ENCODE measurements at regions not wholly inside any gene's neighbourhood (a gene's known extent, or its start where the extent isn't known, plus 50 kb on each side); places are given as distances from the start of the nearest gene placed in this dataset.

DNA sequence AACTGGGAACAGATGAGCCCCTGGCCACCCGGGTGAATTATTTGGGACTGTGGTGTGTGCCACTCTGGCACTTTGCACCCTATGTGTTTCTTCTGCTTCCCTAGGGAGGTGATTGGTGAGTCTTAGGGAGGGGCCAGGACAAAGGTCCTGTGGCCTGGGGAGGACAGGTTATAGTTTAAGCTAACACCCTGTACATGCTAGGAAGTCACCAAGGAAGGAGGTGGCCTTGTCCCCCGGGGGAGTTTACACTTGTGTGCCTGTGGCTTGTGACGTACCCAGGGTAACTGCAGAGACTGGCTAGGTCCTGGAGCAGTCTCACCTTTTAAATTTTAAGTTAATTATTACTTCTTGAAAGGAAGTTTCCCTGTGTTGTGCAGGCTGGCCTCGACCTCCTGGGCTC is 196.2 kb downstream of the BAMBI start:
- ChIA-PET POLR2A (interaction anchor here (0.6 kb wide), 1 partner anchor 109 kb away, joined by 3 read pairs; no protein-coding TSS in a partner anchor), CTCF (no interaction called here)
- TF ChIP-seq, protein P1, sequence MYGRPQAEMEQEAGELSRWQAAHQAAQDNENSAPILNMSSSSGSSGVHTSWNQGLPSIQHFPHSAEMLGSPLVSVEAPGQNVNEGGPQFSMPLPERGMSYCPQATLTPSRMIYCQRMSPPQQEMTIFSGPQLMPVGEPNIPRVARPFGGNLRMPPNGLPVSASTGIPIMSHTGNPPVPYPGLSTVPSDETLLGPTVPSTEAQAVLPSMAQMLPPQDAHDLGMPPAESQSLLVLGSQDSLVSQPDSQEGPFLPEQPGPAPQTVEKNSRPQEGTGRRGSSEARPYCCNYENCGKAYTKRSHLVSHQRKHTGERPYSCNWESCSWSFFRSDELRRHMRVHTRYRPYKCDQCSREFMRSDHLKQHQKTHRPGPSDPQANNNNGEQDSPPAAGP (tag by site-specific recombination; IDR thresholded peaks at IDR 0.05): no peak
- no peak for TF ChIP-seq ZNF48 (tag by site-specific recombination; IDR thresholded peaks at IDR 0.05)
- no peak for TF ChIP-seq ZNF777 (tag by site-specific recombination; IDR thresholded peaks at IDR 0.05; ENCODE audit: borderline replicate concordance)
- TF ChIP-seq, protein P2, sequence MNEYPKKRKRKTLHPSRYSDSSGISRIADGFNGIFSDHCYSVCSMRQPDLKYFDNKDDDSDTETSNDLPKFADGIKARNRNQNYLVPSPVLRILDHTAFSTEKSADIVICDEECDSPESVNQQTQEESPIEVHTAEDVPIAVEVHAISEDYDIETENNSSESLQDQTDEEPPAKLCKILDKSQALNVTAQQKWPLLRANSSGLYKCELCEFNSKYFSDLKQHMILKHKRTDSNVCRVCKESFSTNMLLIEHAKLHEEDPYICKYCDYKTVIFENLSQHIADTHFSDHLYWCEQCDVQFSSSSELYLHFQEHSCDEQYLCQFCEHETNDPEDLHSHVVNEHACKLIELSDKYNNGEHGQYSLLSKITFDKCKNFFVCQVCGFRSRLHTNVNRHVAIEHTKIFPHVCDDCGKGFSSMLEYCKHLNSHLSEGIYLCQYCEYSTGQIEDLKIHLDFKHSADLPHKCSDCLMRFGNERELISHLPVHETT (tag by site-specific recombination; IDR thresholded peaks at IDR 0.05): no peak
- no peak for TF ChIP-seq ZNF654 (tag by site-specific recombination; IDR thresholded peaks at IDR 0.05; ENCODE audit: low read depth)
- TF ChIP-seq ZNF514 (tag by site-specific recombination; IDR thresholded peaks at IDR 0.05): no peak
- no peak for TF ChIP-seq ZNF664 (tag by site-specific recombination; IDR thresholded peaks at IDR 0.05)
- TF ChIP-seq OSR2 (tag by site-specific recombination; IDR thresholded peaks at IDR 0.05): no peak
- TF ChIP-seq ZNF335 (tag by site-specific recombination; conservative IDR thresholded peaks at IDR 0.05): no peak
- no peak for TF ChIP-seq SP2 (tag by site-specific recombination; IDR thresholded peaks at IDR 0.05)
- TF ChIP-seq GFI1B (tag by site-specific recombination; IDR thresholded peaks at IDR 0.05): no peak
- TF ChIP-seq ZNF23 (tag by site-specific recombination; IDR thresholded peaks at IDR 0.05; ENCODE audit: borderline replicate concordance): no peak
- TF ChIP-seq ZNF354C (tag by site-specific recombination; IDR thresholded peaks at IDR 0.05; ENCODE audit: borderline replicate concordance, low read depth): no peak
- TF ChIP-seq ZNF324 (tag by site-specific recombination; IDR thresholded peaks at IDR 0.05): no peak
- TF ChIP-seq ZFP41 (tag by site-specific recombination; IDR thresholded peaks at IDR 0.05; ENCODE audit: borderline replicate concordance): no peak
- Histone ChIP-seq H3K27ac (ENCODE audit: extremely low read depth, low read depth, low read length) (no peak overlapping the region), H3K9me3 (ENCODE audit: control insufficient read depth, insufficient read depth, low read depth, low read length) (no peaks in the 10 kb centered on the region), H3K4me3 (ENCODE audit: low read depth, low read length) (no peak overlapping the region), H3K36me3 (ENCODE audit: control insufficient read depth in 2 of 2, insufficient read depth in 1 of 2, low read length in 2 of 2) (no peaks in the 10 kb centered on the region), H3K4me1 (ENCODE audit: control insufficient read depth, insufficient read depth, low read length) (no peaks in the 10 kb centered on the region)

DNA sequence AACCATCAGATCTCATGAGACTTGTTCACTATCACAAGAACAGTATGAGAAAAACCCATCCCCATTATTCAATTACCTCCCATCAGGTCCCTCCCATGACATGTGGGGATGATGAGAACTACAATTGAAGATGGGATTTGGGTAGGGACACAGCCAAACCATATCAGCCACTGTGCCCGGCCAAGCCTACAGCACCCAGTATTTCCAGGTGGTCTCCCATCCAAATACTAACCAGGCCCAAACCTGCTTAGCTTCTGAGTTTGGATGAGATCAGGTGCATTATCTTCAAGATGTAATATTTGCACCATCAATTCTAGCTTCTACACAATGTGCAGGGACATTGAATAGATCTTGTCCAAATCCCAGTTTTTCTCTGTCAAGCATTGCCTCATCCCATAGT is 196.9 kb downstream of the BAMBI start:
- H3K9me3 ChIP-seq (ENCODE audit: control insufficient read depth, insufficient read depth, low read depth, low read length): no peaks in the 10 kb centered on the region
- no peaks in the 10 kb centered on the region for H3K36me3 ChIP-seq (ENCODE audit: control insufficient read depth in 2 of 2, insufficient read depth in 1 of 2, low read length in 2 of 2)
- no peaks in the 10 kb centered on the region for H3K4me1 ChIP-seq (ENCODE audit: control insufficient read depth, insufficient read depth, low read length)
- POLR2A ChIA-PET: no interaction called here
- no peak for TF ChIP-seq ZNF416 (tag by site-specific recombination; IDR thresholded peaks at IDR 0.05)
- TF ChIP-seq ZFP69B (tag by site-specific recombination; IDR thresholded peaks at IDR 0.05): no peak
- no peak for TF ChIP-seq GFI1B (tag by site-specific recombination; IDR thresholded peaks at IDR 0.05)
- TF ChIP-seq, protein P3, sequence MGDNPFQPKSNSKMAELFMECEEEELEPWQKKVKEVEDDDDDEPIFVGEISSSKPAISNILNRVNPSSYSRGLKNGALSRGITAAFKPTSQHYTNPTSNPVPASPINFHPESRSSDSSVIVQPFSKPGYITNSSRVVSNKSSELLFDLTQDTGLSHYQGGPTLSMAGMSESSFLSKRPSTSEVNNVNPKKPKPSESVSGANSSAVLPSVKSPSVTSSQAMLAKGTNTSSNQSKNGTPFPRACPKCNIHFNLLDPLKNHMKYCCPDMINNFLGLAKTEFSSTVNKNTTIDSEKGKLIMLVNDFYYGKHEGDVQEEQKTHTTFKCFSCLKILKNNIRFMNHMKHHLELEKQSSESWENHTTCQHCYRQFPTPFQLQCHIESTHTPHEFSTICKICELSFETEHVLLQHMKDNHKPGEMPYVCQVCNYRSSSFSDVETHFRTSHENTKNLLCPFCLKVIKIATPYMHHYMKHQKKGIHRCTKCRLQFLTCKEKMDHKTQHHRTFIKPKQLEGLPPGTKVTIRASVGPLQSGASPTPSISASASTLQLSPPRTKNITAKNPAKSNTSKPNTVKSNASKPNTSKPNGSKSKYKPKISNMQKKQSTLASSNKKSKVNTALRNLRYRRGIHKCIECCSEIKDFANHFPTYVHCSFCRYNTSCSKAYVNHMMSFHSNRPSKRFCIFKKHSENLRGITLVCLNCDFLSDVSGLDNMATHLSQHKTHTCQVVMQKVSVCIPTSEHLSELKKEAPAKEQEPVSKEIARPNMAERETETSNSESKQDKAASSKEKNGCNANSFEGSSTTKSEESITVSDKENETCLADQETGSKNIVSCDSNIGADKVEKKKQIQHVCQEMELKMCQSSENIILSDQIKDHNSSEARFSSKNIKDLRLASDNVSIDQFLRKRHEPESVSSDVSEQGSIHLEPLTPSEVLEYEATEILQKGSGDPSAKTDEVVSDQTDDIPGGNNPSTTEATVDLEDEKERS (tag by site-specific recombination; IDR thresholded peaks at IDR 0.05): no peak
- TF ChIP-seq, protein P4, sequence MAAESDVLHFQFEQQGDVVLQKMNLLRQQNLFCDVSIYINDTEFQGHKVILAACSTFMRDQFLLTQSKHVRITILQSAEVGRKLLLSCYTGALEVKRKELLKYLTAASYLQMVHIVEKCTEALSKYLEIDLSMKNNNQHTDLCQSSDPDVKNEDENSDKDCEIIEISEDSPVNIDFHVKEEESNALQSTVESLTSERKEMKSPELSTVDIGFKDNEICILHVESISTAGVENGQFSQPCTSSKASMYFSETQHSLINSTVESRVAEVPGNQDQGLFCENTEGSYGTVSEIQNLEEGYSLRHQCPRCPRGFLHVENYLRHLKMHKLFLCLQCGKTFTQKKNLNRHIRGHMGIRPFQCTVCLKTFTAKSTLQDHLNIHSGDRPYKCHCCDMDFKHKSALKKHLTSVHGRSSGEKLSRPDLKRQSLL (tag by site-specific recombination; IDR thresholded peaks at IDR 0.05): no peak
- no peak overlapping the region for H3K27ac ChIP-seq (ENCODE audit: extremely low read depth, low read depth, low read length)
- CTCF ChIA-PET: interaction anchor here (0.7 to 1.0 kb wide), 2 partner anchors 17 to 41 kb away, joined by 3 to 4 read pairs; no protein-coding TSS in a partner anchor
- H3K4me3 ChIP-seq (ENCODE audit: low read depth, low read length): no peak overlapping the region
